ENCODE measurements at regions not wholly inside any gene's neighbourhood (a gene's known extent, or its start where the extent isn't known, plus 50 kb on each side); places are given as distances from the start of the nearest gene placed in this dataset.

GRCh38 chr7:109915670-109916069, 1175.3 kb upstream of the LRRN3 start:
- TF ChIP-seq CTCF (IDR thresholded peaks at IDR 0.05), result no peak
- TF ChIP-seq POLR2AphosphoS5 (IDR thresholded peaks at IDR 0.05; ENCODE audit: insufficient read depth in 1 of 2, low read depth in 1 of 2), result no peak
